ENCODE measurements at regions not wholly inside any gene's neighbourhood (a gene's known extent, or its start where the extent isn't known, plus 50 kb on each side); places are given as distances from the start of the nearest gene placed in this dataset.

GRCh38 chr2:7115364-7115763 lies 198.2 kb downstream of the RNF144A start:
- Histone ChIP-seq H3K4me1 (ENCODE audit: control insufficient read depth in 4 of 4, insufficient read depth in 4 of 4, low read length in 3 of 4) (no peaks in the 10 kb centered on the region), H3K27me3 (ENCODE audit: control insufficient read depth in 4 of 4, insufficient read depth in 4 of 4, low read length in 3 of 4) (peaks cover 0 to 5% (median 0%) of the 10 kb centered on the region in 4 donors), H3K9ac (ENCODE audit: low read depth in 1 of 2, low read length in 2 of 2) (no peak overlapping the region), H3K9me3 (ENCODE audit: control insufficient read depth in 4 of 4, low read length in 3 of 4) (peaks cover 0 to 4% (median 1%) of the 10 kb centered on the region in 4 donors), H3K27ac (ENCODE audit: low read depth in 1 of 2, low read length in 2 of 2) (no peak overlapping the region), H3K36me3 (ENCODE audit: control insufficient read depth in 4 of 4, insufficient read depth in 3 of 4, low read depth in 1 of 4, low read length in 3 of 4) (no peaks in the 10 kb centered on the region), H3K4me3 (ENCODE audit: low read depth in 1 of 3, low read length in 3 of 3) (no peak overlapping the region)
- 84% methylated on average over 2 of the region's 2 CpGs for WGBS
- DNase-seq (ENCODE audit: low spot score) = no peak
- TF ChIP-seq SP1 (IDR thresholded peaks at IDR 0.05) = no peak
- no peak for TF ChIP-seq FOXA2 (IDR thresholded peaks at IDR 0.05)
- TF ChIP-seq HNF4G (IDR thresholded peaks at IDR 0.05) = no peak
- TF ChIP-seq, protein P1, sequence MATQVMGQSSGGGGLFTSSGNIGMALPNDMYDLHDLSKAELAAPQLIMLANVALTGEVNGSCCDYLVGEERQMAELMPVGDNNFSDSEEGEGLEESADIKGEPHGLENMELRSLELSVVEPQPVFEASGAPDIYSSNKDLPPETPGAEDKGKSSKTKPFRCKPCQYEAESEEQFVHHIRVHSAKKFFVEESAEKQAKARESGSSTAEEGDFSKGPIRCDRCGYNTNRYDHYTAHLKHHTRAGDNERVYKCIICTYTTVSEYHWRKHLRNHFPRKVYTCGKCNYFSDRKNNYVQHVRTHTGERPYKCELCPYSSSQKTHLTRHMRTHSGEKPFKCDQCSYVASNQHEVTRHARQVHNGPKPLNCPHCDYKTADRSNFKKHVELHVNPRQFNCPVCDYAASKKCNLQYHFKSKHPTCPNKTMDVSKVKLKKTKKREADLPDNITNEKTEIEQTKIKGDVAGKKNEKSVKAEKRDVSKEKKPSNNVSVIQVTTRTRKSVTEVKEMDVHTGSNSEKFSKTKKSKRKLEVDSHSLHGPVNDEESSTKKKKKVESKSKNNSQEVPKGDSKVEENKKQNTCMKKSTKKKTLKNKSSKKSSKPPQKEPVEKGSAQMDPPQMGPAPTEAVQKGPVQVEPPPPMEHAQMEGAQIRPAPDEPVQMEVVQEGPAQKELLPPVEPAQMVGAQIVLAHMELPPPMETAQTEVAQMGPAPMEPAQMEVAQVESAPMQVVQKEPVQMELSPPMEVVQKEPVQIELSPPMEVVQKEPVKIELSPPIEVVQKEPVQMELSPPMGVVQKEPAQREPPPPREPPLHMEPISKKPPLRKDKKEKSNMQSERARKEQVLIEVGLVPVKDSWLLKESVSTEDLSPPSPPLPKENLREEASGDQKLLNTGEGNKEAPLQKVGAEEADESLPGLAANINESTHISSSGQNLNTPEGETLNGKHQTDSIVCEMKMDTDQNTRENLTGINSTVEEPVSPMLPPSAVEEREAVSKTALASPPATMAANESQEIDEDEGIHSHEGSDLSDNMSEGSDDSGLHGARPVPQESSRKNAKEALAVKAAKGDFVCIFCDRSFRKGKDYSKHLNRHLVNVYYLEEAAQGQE (IDR thresholded peaks at IDR 0.05) = no peak
- TF ChIP-seq CTCF (IDR thresholded peaks at IDR 0.05; ENCODE audit: low read depth, low read length, missing input control) = no peak
- TF ChIP-seq MAX (IDR thresholded peaks at IDR 0.05) = no peak
- no peak for TF ChIP-seq EGR1 (IDR thresholded peaks at IDR 0.05; ENCODE audit: low read depth in 2 of 2)

DNA sequence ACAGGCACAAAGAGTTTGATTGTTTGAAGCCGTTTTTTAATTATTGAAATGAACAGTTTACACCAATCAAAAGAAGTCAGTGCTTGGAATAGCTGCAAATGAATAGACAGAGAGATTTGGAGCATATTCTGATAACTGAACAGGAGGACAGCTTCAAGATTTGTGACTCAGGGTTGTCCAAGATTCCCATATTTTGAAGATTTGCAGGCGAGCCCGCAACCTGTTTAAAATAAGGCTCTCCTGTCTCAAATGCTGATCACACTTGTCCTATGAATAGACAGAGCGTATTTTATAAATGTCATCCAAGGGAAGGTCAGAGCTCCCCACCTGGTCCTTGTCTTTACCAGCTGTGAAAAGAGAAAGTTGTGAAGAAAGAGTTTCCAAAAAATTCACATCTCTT lies 198.7 kb downstream of the RNF144A start:
- no peak overlapping the region for H3K9ac ChIP-seq (ENCODE audit: low read depth in 1 of 2, low read length in 2 of 2)
- 81% methylated on average over 4 of the region's 4 CpGs for WGBS
- TF ChIP-seq NR2F2 (IDR thresholded peaks at IDR 0.05) = no peak
- TF ChIP-seq YY1 (IDR thresholded peaks at IDR 0.05) = no peak
- no peak for TF ChIP-seq TAF1 (conservative IDR thresholded peaks at IDR 0.05)
- TF ChIP-seq HNF4G (IDR thresholded peaks at IDR 0.05) = no peak
- TF ChIP-seq MAX (IDR thresholded peaks at IDR 0.05) = no peak
- TF ChIP-seq, protein P1 (IDR thresholded peaks at IDR 0.05) = no peak
- no peak for TF ChIP-seq JUND (IDR thresholded peaks at IDR 0.05)
- no peak for TF ChIP-seq HNF4A (conservative IDR thresholded peaks at IDR 0.05)
- TF ChIP-seq CTCF (IDR thresholded peaks at IDR 0.05; ENCODE audit: low read depth, low read length, missing input control) = no peak
- TF ChIP-seq, protein P2, sequence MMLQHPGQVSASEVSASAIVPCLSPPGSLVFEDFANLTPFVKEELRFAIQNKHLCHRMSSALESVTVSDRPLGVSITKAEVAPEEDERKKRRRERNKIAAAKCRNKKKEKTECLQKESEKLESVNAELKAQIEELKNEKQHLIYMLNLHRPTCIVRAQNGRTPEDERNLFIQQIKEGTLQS (IDR thresholded peaks at IDR 0.05) = no peak
- no peak for TF ChIP-seq FOXA2 (IDR thresholded peaks at IDR 0.05)
- TF ChIP-seq, protein P3, sequence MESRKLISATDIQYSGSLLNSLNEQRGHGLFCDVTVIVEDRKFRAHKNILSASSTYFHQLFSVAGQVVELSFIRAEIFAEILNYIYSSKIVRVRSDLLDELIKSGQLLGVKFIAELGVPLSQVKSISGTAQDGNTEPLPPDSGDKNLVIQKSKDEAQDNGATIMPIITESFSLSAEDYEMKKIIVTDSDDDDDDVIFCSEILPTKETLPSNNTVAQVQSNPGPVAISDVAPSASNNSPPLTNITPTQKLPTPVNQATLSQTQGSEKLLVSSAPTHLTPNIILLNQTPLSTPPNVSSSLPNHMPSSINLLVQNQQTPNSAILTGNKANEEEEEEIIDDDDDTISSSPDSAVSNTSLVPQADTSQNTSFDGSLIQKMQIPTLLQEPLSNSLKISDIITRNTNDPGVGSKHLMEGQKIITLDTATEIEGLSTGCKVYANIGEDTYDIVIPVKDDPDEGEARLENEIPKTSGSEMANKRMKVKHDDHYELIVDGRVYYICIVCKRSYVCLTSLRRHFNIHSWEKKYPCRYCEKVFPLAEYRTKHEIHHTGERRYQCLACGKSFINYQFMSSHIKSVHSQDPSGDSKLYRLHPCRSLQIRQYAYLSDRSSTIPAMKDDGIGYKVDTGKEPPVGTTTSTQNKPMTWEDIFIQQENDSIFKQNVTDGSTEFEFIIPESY (IDR thresholded peaks at IDR 0.05) = no peak
- TF ChIP-seq RXRA (IDR thresholded peaks at IDR 0.05) = no peak
- no peak for TF ChIP-seq EGR1 (IDR thresholded peaks at IDR 0.05; ENCODE audit: low read depth in 2 of 2)
- TF ChIP-seq SP1 (IDR thresholded peaks at IDR 0.05) = no peak
- TF ChIP-seq FOXA1 (IDR thresholded peaks at IDR 0.05) = no peak
- TF ChIP-seq RAD21 (IDR thresholded peaks at IDR 0.05) = no peak
- no peak for TF ChIP-seq GABPA (IDR thresholded peaks at IDR 0.05 in 1 of 2, conservative IDR thresholded peaks at IDR 0.05 in 1 of 2)
- peaks cover 0 to 5% (median 0%) of the 10 kb centered on the region in 4 donors for H3K27me3 ChIP-seq (ENCODE audit: control insufficient read depth in 4 of 4, insufficient read depth in 4 of 4, low read length in 3 of 4)
- H3K9me3 ChIP-seq (ENCODE audit: control insufficient read depth in 4 of 4, low read length in 3 of 4) = peaks cover 0 to 4% (median 1%) of the 10 kb centered on the region in 4 donors
- H3K4me1 ChIP-seq (ENCODE audit: control insufficient read depth in 4 of 4, insufficient read depth in 4 of 4, low read length in 3 of 4) = no peaks in the 10 kb centered on the region
- DNase-seq (ENCODE audit: low spot score) = no peak
- no peak overlapping the region for H3K27ac ChIP-seq (ENCODE audit: low read depth in 1 of 2, low read length in 2 of 2)
- H3K4me3 ChIP-seq (ENCODE audit: low read depth in 1 of 3, low read length in 3 of 3) = no peak overlapping the region
- H3K36me3 ChIP-seq (ENCODE audit: control insufficient read depth in 4 of 4, insufficient read depth in 3 of 4, low read depth in 1 of 4, low read length in 3 of 4) = no peaks in the 10 kb centered on the region
